ENCODE measurements at regions not wholly inside any gene's neighbourhood (a gene's known extent, or its start where the extent isn't known, plus 50 kb on each side); places are given as distances from the start of the nearest gene placed in this dataset.
A peak's percentile ranks its signal among the peaks of the same experiment; 100 is the strongest.

GRCh38 chr10:123582084-123582989 is 83.8 kb upstream of the GPR26 start:
- no peak overlapping the region for H3K4me3 Mint-ChIP-seq (ENCODE audit: low read depth)
- H3K27ac Mint-ChIP-seq, result no peak overlapping the region
- intact Hi-C loops (cut with micrococcal nuclease), result loop anchor here (1.0 to 2.0 kb wide), 2 partner anchors 385 to 806 kb away; no protein-coding TSS in a partner anchor
- no peaks in the 10 kb centered on the region for H3K9me3 Mint-ChIP-seq
- peaks cover 11% of the 10 kb centered on the region for H3K27me3 Mint-ChIP-seq (ENCODE audit: low read depth)
- H3K4me1 Mint-ChIP-seq (ENCODE audit: low read depth), result no peaks in the 10 kb centered on the region
- H3K36me3 Mint-ChIP-seq (ENCODE audit: low read depth), result no peaks in the 10 kb centered on the region
- DNase-seq (ENCODE audit: low spot score), result peak; percentile 43

GRCh38 chr10:123583639-123584418 is 82.3 kb upstream of the GPR26 start:
- DNase-seq (ENCODE audit: low spot score), result no peak
- Mint-ChIP-seq H3K36me3 (ENCODE audit: low read depth) (no peaks in the 10 kb centered on the region), H3K4me1 (ENCODE audit: low read depth) (no peaks in the 10 kb centered on the region), H3K9me3 (no peaks in the 10 kb centered on the region), H3K27ac (no peak overlapping the region), H3K4me3 (ENCODE audit: low read depth) (no peak overlapping the region), H3K27me3 (ENCODE audit: low read depth) (peaks cover 11% of the 10 kb centered on the region)
- intact Hi-C loops (cut with micrococcal nuclease), result loop anchor here (2.0 kb wide), 1 partner anchor 805 kb away; no protein-coding TSS in a partner anchor

GRCh38 chr10:123584419-123584775 is 81.8 kb upstream of the GPR26 start:
- no peaks in the 10 kb centered on the region for H3K36me3 Mint-ChIP-seq (ENCODE audit: low read depth)
- no peak overlapping the region for H3K4me3 Mint-ChIP-seq (ENCODE audit: low read depth)
- H3K27ac Mint-ChIP-seq, result no peak overlapping the region
- intact Hi-C loops (cut with micrococcal nuclease), result no loop called here
- no peaks in the 10 kb centered on the region for H3K9me3 Mint-ChIP-seq
- DNase-seq (ENCODE audit: low spot score), result no peak
- H3K27me3 Mint-ChIP-seq (ENCODE audit: low read depth), result peaks cover 11% of the 10 kb centered on the region
- no peaks in the 10 kb centered on the region for H3K4me1 Mint-ChIP-seq (ENCODE audit: low read depth)

GRCh38 chr10:123585477-123586445 is 80.4 kb upstream of the GPR26 start:
- H3K27ac Mint-ChIP-seq, result no peak overlapping the region
- intact Hi-C loops (cut with micrococcal nuclease), result no loop called here

GRCh38 chr10:123587110-123587509 is 79.0 kb upstream of the GPR26 start:
- Mint-ChIP-seq H3K9me3 (no peaks in the 10 kb centered on the region), H3K36me3 (ENCODE audit: low read depth) (no peaks in the 10 kb centered on the region), H3K27me3 (ENCODE audit: low read depth) (peaks cover 10% of the 10 kb centered on the region), H3K27ac (no peak overlapping the region), H3K4me1 (ENCODE audit: low read depth) (no peaks in the 10 kb centered on the region), H3K4me3 (ENCODE audit: low read depth) (no peak overlapping the region)
- intact Hi-C loops (cut with micrococcal nuclease), result no loop called here
- DNase-seq (ENCODE audit: low spot score), result no peak

More at GRCh38 chr10:123585477-123586445, 80.4 kb upstream of the GPR26 start:
- Mint-ChIP-seq H3K4me1 (ENCODE audit: low read depth) (no peaks in the 10 kb centered on the region), H3K36me3 (ENCODE audit: low read depth) (no peaks in the 10 kb centered on the region), H3K4me3 (ENCODE audit: low read depth) (no peak overlapping the region), H3K9me3 (no peaks in the 10 kb centered on the region), H3K27me3 (ENCODE audit: low read depth) (peaks cover 12% of the 10 kb centered on the region)
- DNase-seq (ENCODE audit: low spot score), result no peak

- H3K36me3 Mint-ChIP-seq (ENCODE audit: low read depth), result no peaks in the 10 kb centered on the region
- intact Hi-C loops (cut with micrococcal nuclease), result no loop called here
- H3K4me1 Mint-ChIP-seq (ENCODE audit: low read depth), result no peaks in the 10 kb centered on the region
- no peak overlapping the region for H3K4me3 Mint-ChIP-seq (ENCODE audit: low read depth)
- peaks cover 7% of the 10 kb centered on the region for H3K27me3 Mint-ChIP-seq (ENCODE audit: low read depth)
- DNase-seq (ENCODE audit: low spot score), result no peak
- H3K9me3 Mint-ChIP-seq, result no peaks in the 10 kb centered on the region
- no peak overlapping the region for H3K27ac Mint-ChIP-seq
Measured at GRCh38 chr10:123588386-123588914, 77.7 kb upstream of the GPR26 start.

- Mint-ChIP-seq H3K36me3 (ENCODE audit: low read depth) (no peaks in the 10 kb centered on the region), H3K9me3 (no peaks in the 10 kb centered on the region), H3K27me3 (ENCODE audit: low read depth) (no peaks in the 10 kb centered on the region), H3K27ac (no peak overlapping the region), H3K4me3 (ENCODE audit: low read depth) (no peak overlapping the region), H3K4me1 (ENCODE audit: low read depth) (no peaks in the 10 kb centered on the region)
- no peak for DNase-seq (ENCODE audit: low spot score)
- intact Hi-C loops (cut with micrococcal nuclease), result no loop called here
Measured at GRCh38 chr10:123595661-123596060, 70.5 kb upstream of the GPR26 start.

- Mint-ChIP-seq H3K36me3 (ENCODE audit: low read depth) (no peaks in the 10 kb centered on the region), H3K4me3 (ENCODE audit: low read depth) (no peak overlapping the region), H3K27ac (no peak overlapping the region), H3K9me3 (no peaks in the 10 kb centered on the region), H3K4me1 (ENCODE audit: low read depth) (no peaks in the 10 kb centered on the region), H3K27me3 (ENCODE audit: low read depth) (no peaks in the 10 kb centered on the region)
- DNase-seq (ENCODE audit: low spot score), result no peak
- intact Hi-C loops (cut with micrococcal nuclease), result no loop called here
Measured at GRCh38 chr10:123597676-123598075, 68.5 kb upstream of the GPR26 start.

GRCh38 chr10:123599366-123599849 is 66.7 kb upstream of the GPR26 start:
- Mint-ChIP-seq H3K4me3 (ENCODE audit: low read depth) (no peak overlapping the region), H3K27ac (no peak overlapping the region), H3K27me3 (ENCODE audit: low read depth) (no peaks in the 10 kb centered on the region), H3K36me3 (ENCODE audit: low read depth) (no peaks in the 10 kb centered on the region), H3K9me3 (no peaks in the 10 kb centered on the region), H3K4me1 (ENCODE audit: low read depth) (no peaks in the 10 kb centered on the region)
- no peak for DNase-seq (ENCODE audit: low spot score)
- intact Hi-C loops (cut with micrococcal nuclease), result no loop called here

- Mint-ChIP-seq H3K36me3 (ENCODE audit: low read depth) (no peaks in the 10 kb centered on the region), H3K4me1 (ENCODE audit: low read depth) (no peaks in the 10 kb centered on the region), H3K4me3 (ENCODE audit: low read depth) (no peak overlapping the region), H3K27me3 (ENCODE audit: low read depth) (no peaks in the 10 kb centered on the region), H3K27ac (no peak overlapping the region), H3K9me3 (no peaks in the 10 kb centered on the region)
- intact Hi-C loops (cut with micrococcal nuclease), result no loop called here
- DNase-seq (ENCODE audit: low spot score), result no peak
Measured at GRCh38 chr10:123600177-123600576, 66.0 kb upstream of the GPR26 start.

- Mint-ChIP-seq H3K9me3 (no peaks in the 10 kb centered on the region), H3K27ac (no peak overlapping the region), H3K27me3 (ENCODE audit: low read depth) (no peaks in the 10 kb centered on the region), H3K36me3 (ENCODE audit: low read depth) (no peaks in the 10 kb centered on the region), H3K4me1 (ENCODE audit: low read depth) (no peaks in the 10 kb centered on the region), H3K4me3 (ENCODE audit: low read depth) (no peak overlapping the region)
- intact Hi-C loops (cut with micrococcal nuclease), result no loop called here
- no peak for DNase-seq (ENCODE audit: low spot score)
Measured at GRCh38 chr10:123603130-123603529, 63.0 kb upstream of the GPR26 start.

GRCh38 chr10:123604506-123604905 is 61.6 kb upstream of the GPR26 start:
- intact Hi-C loops (cut with micrococcal nuclease), result no loop called here
- no peaks in the 10 kb centered on the region for H3K36me3 Mint-ChIP-seq (ENCODE audit: low read depth)
- H3K27ac Mint-ChIP-seq, result no peak overlapping the region
- H3K4me3 Mint-ChIP-seq (ENCODE audit: low read depth), result no peak overlapping the region
- H3K9me3 Mint-ChIP-seq, result no peaks in the 10 kb centered on the region
- H3K4me1 Mint-ChIP-seq (ENCODE audit: low read depth), result no peaks in the 10 kb centered on the region
- H3K27me3 Mint-ChIP-seq (ENCODE audit: low read depth), result no peaks in the 10 kb centered on the region
- no peak for DNase-seq (ENCODE audit: low spot score)

Data from activated T-helper 2 cell treated with anti-CD3 and anti-CD28 coated beads, Interferon-gamma antibody, Interleukin-2, Interleukin-4, amounts not matched to agents 10 μg/mL and 5 μg/mL and 100 μg/mL, durations not matched to agents 14 hours and 24 hours and 36 hours (primary cell).